Fibroblast of the conjunctiva (primary cell): ENCODE measurements at regions not wholly inside any gene's neighbourhood (a gene's known extent, or its start where the extent isn't known, plus 50 kb on each side); places are given as distances from the start of the nearest gene placed in this dataset.

Experiments
- DNase-seq: peaks from one replicate; pipeline ENCODE4 v3.0.0-alpha.2; 2010; ENCODE audit warnings: low read depth

GRCh38 chr1:170219163-170219562 lies 73.4 kb downstream of the NTMT2 start:
- no peak for DNase-seq

GRCh38 chr1:170221031-170221430 lies 75.3 kb downstream of the NTMT2 start:
- peak; percentile 52 for DNase-seq

- no peak for DNase-seq
Measured at GRCh38 chr1:170221495-170221894, 75.7 kb downstream of the NTMT2 start.

- no peak for DNase-seq
Measured at GRCh38 chr1:170224469-170224868, 78.7 kb downstream of the NTMT2 start.

- DNase-seq = peak; percentile 59
Measured at GRCh38 chr1:170225781-170226530, 80.2 kb downstream of the NTMT2 start.

GRCh38 chr1:170226767-170227166 lies 81.0 kb downstream of the NTMT2 start:
- DNase-seq = no peak

GRCh38 chr1:170230323-170230722 lies 84.6 kb downstream of the NTMT2 start:
- DNase-seq = no peak

- DNase-seq = no peak
Measured at GRCh38 chr1:170231662-170232061, 85.9 kb downstream of the NTMT2 start.

GRCh38 chr1:170238704-170239391 lies 93.1 kb downstream of the NTMT2 start:
- no peak for DNase-seq

GRCh38 chr1:170239445-170239844 lies 93.7 kb downstream of the NTMT2 start:
- DNase-seq = no peak

- no peak for DNase-seq
Measured at GRCh38 chr1:170240409-170240808, 94.7 kb downstream of the NTMT2 start.

- no peak for DNase-seq
Measured at GRCh38 chr1:170241266-170241851, 95.6 kb downstream of the NTMT2 start.

GRCh38 chr1:170247751-170248521 lies 102.2 kb downstream of the NTMT2 start:
- DNase-seq = no peak

GRCh38 chr1:170250531-170251276 lies 104.9 kb downstream of the NTMT2 start:
- DNase-seq = no peak

GRCh38 chr1:170252851-170253579 lies 107.3 kb downstream of the NTMT2 start:
- DNase-seq = no peak

- no peak for DNase-seq
Measured at GRCh38 chr1:170254371-170254770, 108.6 kb downstream of the NTMT2 start.

- DNase-seq = no peak
Measured at GRCh38 chr1:170261669-170262068, 115.9 kb downstream of the NTMT2 start.

GRCh38 chr1:170262276-170262939 lies 116.6 kb downstream of the NTMT2 start:
- no peak for DNase-seq

GRCh38 chr1:170265234-170265633 lies 119.5 kb downstream of the NTMT2 start:
- DNase-seq = no peak

GRCh38 chr1:170267317-170267716 lies 121.6 kb downstream of the NTMT2 start:
- DNase-seq = peak; percentile 24
